Liver (tissue), 3 donors: ENCODE measurements at regions not wholly inside any gene's neighbourhood (a gene's known extent, or its start where the extent isn't known, plus 50 kb on each side); places are given as distances from the start of the nearest gene placed in this dataset.

ENCODE experiments used
- EGR1 ChIP-seq, 2 donors: IDR thresholded peaks; 2 replicates each; pipeline ENCODE4 v1.6.1; 2016 to 2018; ENCODE audit warnings: antibody characterized with exemption in 2 of 2, low read depth in 2 of 2
- FOXA1 ChIP-seq: IDR thresholded peaks from 2 replicates; pipeline ENCODE4 v1.6.1; 2016; ENCODE audit warnings: antibody characterized with exemption
- JUND ChIP-seq, 2 donors: IDR thresholded peaks; 2 replicates each; pipeline ENCODE4 v1.6.1; 2016; ENCODE audit warnings: antibody characterized with exemption in 2 of 2
- RAD21 ChIP-seq, 2 donors: IDR thresholded peaks; 2 replicates each; pipeline ENCODE4 v1.6.1; 2016; ENCODE audit warnings: antibody characterized with exemption in 2 of 2, mild to moderate bottlenecking in 2 of 2
- RXRA ChIP-seq, 2 donors: IDR thresholded peaks; 2 replicates each; pipeline ENCODE4 v1.6.1; 2017 to 2018; ENCODE audit warnings: antibody characterized with exemption in 2 of 2, mild to moderate bottlenecking in 1 of 2
- SP1 ChIP-seq: IDR thresholded peaks from 2 replicates; pipeline ENCODE4 v1.6.1; 2018; ENCODE audit warnings: antibody characterized with exemption, mild to moderate bottlenecking
- YY1 ChIP-seq: IDR thresholded peaks from 2 replicates; pipeline ENCODE4 v1.6.1; 2016; ENCODE audit warnings: antibody characterized with exemption, mild to moderate bottlenecking
- TF ChIP-seq, protein P1 (sequence below): fragments of 150-350 bp; IDR thresholded peaks from 2 replicates; pipeline ENCODE4 v1.5.1; 2017; ENCODE audit warnings: improper control_type of control experiment, low read depth, low read length; ENCODE audit not compliant: missing input control
- TF ChIP-seq, protein P2 (sequence below): IDR thresholded peaks from 2 replicates; pipeline ENCODE4 v1.6.1; 2016; ENCODE audit warnings: antibody characterized with exemption
- TF ChIP-seq, protein P3 (sequence below): IDR thresholded peaks from 2 replicates; pipeline ENCODE4 v1.6.1; 2016; ENCODE audit warnings: antibody characterized with exemption
- donor health status: healthy.
- donor health status: healthy.

DNA sequence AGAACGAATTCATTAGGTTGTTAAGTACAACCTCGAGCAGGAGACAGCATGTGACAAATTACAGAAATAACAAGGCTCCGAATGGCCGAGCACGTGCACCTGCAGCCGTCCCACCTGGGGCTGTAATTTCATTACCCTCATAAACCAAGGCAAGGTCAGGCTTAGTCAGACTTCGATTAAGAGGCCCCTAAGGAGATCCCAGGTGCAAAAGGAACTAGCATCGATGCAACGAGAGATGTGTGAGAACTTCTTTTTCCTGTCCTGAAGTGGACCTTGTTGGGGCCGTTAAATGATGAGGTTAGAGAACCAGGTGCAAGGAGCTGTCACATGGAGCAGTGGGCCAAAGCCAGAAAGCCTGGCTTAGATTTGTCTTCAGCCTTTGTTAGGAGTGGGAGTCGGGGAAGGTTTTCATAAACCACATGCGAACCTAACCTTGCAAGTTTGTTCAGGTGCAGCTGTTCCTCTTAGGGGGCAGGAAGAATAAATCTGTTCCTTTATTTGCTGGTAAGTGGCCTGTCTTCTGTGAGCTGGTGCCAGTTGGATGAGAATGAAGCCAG lies 559.9 kb upstream of the MCTP2 start:
- TF ChIP-seq, protein P1, sequence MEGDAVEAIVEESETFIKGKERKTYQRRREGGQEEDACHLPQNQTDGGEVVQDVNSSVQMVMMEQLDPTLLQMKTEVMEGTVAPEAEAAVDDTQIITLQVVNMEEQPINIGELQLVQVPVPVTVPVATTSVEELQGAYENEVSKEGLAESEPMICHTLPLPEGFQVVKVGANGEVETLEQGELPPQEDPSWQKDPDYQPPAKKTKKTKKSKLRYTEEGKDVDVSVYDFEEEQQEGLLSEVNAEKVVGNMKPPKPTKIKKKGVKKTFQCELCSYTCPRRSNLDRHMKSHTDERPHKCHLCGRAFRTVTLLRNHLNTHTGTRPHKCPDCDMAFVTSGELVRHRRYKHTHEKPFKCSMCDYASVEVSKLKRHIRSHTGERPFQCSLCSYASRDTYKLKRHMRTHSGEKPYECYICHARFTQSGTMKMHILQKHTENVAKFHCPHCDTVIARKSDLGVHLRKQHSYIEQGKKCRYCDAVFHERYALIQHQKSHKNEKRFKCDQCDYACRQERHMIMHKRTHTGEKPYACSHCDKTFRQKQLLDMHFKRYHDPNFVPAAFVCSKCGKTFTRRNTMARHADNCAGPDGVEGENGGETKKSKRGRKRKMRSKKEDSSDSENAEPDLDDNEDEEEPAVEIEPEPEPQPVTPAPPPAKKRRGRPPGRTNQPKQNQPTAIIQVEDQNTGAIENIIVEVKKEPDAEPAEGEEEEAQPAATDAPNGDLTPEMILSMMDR: no peak
- no peak for TF ChIP-seq YY1
- no peak for TF ChIP-seq RXRA (IDR thresholded peaks at IDR 0.05)
- TF ChIP-seq JUND (IDR thresholded peaks at IDR 0.05): no peak
- no peak for TF ChIP-seq SP1
- no peak for TF ChIP-seq FOXA1
- TF ChIP-seq, protein P2, sequence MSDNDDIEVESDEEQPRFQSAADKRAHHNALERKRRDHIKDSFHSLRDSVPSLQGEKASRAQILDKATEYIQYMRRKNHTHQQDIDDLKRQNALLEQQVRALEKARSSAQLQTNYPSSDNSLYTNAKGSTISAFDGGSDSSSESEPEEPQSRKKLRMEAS: no peak
- TF ChIP-seq RAD21 (IDR thresholded peaks at IDR 0.05): no peak
- no peak for TF ChIP-seq EGR1 (IDR thresholded peaks at IDR 0.05; ENCODE audit: low read depth in 2 of 2)
- TF ChIP-seq, protein P3, sequence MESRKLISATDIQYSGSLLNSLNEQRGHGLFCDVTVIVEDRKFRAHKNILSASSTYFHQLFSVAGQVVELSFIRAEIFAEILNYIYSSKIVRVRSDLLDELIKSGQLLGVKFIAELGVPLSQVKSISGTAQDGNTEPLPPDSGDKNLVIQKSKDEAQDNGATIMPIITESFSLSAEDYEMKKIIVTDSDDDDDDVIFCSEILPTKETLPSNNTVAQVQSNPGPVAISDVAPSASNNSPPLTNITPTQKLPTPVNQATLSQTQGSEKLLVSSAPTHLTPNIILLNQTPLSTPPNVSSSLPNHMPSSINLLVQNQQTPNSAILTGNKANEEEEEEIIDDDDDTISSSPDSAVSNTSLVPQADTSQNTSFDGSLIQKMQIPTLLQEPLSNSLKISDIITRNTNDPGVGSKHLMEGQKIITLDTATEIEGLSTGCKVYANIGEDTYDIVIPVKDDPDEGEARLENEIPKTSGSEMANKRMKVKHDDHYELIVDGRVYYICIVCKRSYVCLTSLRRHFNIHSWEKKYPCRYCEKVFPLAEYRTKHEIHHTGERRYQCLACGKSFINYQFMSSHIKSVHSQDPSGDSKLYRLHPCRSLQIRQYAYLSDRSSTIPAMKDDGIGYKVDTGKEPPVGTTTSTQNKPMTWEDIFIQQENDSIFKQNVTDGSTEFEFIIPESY: no peak
